ENCODE measurements at regions not wholly inside any gene's neighbourhood (a gene's known extent, or its start where the extent isn't known, plus 50 kb on each side); places are given as distances from the start of the nearest gene placed in this dataset.

DNA sequence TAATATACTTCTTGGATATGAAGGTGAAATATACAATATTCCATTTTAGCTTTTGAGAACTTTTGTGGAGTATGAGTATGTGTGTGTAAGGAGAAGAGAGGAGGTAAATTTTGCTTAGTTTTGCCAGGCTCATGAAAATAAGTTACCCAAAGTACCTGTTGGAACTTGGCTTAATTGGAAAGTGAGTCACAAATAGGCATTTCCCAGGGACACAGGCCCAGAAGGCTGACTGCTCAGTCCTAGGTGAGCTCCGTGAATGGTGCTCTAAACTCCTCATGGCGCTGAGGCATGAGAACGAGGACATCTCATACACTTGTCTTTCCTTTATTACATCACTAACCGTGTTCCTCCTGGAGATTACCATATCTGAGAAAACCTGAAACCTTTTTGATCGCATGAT lies 148.5 kb upstream of the RAB12 start:
- H3K4me1 ChIP-seq (ENCODE audit: control insufficient read depth in 4 of 4, insufficient read depth in 4 of 4, low read length in 3 of 4): no peaks in the 10 kb centered on the region
- no peaks in the 10 kb centered on the region for H3K36me3 ChIP-seq (ENCODE audit: control insufficient read depth in 4 of 4, insufficient read depth in 3 of 4, low read depth in 1 of 4, low read length in 3 of 4)
- TF ChIP-seq TAF1 (conservative IDR thresholded peaks at IDR 0.05): no peak
- TF ChIP-seq GABPA (IDR thresholded peaks at IDR 0.05 in 1 of 2, conservative IDR thresholded peaks at IDR 0.05 in 1 of 2): no peak
- TF ChIP-seq, protein P1, sequence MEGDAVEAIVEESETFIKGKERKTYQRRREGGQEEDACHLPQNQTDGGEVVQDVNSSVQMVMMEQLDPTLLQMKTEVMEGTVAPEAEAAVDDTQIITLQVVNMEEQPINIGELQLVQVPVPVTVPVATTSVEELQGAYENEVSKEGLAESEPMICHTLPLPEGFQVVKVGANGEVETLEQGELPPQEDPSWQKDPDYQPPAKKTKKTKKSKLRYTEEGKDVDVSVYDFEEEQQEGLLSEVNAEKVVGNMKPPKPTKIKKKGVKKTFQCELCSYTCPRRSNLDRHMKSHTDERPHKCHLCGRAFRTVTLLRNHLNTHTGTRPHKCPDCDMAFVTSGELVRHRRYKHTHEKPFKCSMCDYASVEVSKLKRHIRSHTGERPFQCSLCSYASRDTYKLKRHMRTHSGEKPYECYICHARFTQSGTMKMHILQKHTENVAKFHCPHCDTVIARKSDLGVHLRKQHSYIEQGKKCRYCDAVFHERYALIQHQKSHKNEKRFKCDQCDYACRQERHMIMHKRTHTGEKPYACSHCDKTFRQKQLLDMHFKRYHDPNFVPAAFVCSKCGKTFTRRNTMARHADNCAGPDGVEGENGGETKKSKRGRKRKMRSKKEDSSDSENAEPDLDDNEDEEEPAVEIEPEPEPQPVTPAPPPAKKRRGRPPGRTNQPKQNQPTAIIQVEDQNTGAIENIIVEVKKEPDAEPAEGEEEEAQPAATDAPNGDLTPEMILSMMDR (IDR thresholded peaks at IDR 0.05; ENCODE audit: low read depth, low read length, missing input control): no peak
- no peak for TF ChIP-seq JUND (IDR thresholded peaks at IDR 0.05)
- TF ChIP-seq HNF4A (conservative IDR thresholded peaks at IDR 0.05): no peak
- no peak for TF ChIP-seq FOXA2 (IDR thresholded peaks at IDR 0.05)
- no peak for TF ChIP-seq EGR1 (IDR thresholded peaks at IDR 0.05; ENCODE audit: low read depth in 2 of 2)
- TF ChIP-seq, protein P2, sequence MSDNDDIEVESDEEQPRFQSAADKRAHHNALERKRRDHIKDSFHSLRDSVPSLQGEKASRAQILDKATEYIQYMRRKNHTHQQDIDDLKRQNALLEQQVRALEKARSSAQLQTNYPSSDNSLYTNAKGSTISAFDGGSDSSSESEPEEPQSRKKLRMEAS (IDR thresholded peaks at IDR 0.05): no peak
- no peak for TF ChIP-seq FOXA1 (IDR thresholded peaks at IDR 0.05)
- TF ChIP-seq, protein P3, sequence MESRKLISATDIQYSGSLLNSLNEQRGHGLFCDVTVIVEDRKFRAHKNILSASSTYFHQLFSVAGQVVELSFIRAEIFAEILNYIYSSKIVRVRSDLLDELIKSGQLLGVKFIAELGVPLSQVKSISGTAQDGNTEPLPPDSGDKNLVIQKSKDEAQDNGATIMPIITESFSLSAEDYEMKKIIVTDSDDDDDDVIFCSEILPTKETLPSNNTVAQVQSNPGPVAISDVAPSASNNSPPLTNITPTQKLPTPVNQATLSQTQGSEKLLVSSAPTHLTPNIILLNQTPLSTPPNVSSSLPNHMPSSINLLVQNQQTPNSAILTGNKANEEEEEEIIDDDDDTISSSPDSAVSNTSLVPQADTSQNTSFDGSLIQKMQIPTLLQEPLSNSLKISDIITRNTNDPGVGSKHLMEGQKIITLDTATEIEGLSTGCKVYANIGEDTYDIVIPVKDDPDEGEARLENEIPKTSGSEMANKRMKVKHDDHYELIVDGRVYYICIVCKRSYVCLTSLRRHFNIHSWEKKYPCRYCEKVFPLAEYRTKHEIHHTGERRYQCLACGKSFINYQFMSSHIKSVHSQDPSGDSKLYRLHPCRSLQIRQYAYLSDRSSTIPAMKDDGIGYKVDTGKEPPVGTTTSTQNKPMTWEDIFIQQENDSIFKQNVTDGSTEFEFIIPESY (IDR thresholded peaks at IDR 0.05): no peak
- no peak for TF ChIP-seq RXRA (IDR thresholded peaks at IDR 0.05)
- TF ChIP-seq, protein P4, sequence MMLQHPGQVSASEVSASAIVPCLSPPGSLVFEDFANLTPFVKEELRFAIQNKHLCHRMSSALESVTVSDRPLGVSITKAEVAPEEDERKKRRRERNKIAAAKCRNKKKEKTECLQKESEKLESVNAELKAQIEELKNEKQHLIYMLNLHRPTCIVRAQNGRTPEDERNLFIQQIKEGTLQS (IDR thresholded peaks at IDR 0.05): no peak
- TF ChIP-seq NR2F2 (IDR thresholded peaks at IDR 0.05): no peak
- TF ChIP-seq YY1 (IDR thresholded peaks at IDR 0.05): no peak
- no peak for TF ChIP-seq SP1 (IDR thresholded peaks at IDR 0.05)
- TF ChIP-seq RAD21 (IDR thresholded peaks at IDR 0.05): no peak
- TF ChIP-seq, protein P5, sequence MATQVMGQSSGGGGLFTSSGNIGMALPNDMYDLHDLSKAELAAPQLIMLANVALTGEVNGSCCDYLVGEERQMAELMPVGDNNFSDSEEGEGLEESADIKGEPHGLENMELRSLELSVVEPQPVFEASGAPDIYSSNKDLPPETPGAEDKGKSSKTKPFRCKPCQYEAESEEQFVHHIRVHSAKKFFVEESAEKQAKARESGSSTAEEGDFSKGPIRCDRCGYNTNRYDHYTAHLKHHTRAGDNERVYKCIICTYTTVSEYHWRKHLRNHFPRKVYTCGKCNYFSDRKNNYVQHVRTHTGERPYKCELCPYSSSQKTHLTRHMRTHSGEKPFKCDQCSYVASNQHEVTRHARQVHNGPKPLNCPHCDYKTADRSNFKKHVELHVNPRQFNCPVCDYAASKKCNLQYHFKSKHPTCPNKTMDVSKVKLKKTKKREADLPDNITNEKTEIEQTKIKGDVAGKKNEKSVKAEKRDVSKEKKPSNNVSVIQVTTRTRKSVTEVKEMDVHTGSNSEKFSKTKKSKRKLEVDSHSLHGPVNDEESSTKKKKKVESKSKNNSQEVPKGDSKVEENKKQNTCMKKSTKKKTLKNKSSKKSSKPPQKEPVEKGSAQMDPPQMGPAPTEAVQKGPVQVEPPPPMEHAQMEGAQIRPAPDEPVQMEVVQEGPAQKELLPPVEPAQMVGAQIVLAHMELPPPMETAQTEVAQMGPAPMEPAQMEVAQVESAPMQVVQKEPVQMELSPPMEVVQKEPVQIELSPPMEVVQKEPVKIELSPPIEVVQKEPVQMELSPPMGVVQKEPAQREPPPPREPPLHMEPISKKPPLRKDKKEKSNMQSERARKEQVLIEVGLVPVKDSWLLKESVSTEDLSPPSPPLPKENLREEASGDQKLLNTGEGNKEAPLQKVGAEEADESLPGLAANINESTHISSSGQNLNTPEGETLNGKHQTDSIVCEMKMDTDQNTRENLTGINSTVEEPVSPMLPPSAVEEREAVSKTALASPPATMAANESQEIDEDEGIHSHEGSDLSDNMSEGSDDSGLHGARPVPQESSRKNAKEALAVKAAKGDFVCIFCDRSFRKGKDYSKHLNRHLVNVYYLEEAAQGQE (IDR thresholded peaks at IDR 0.05): no peak
- TF ChIP-seq HNF4G (IDR thresholded peaks at IDR 0.05): no peak
- no peak for DNase-seq (ENCODE audit: low spot score)
- no peaks in the 10 kb centered on the region for H3K9me3 ChIP-seq (ENCODE audit: control insufficient read depth in 4 of 4, low read length in 3 of 4)
- no peak overlapping the region for H3K9ac ChIP-seq (ENCODE audit: low read depth in 1 of 2, low read length in 2 of 2)
- H3K27me3 ChIP-seq (ENCODE audit: control insufficient read depth in 4 of 4, insufficient read depth in 4 of 4, low read length in 3 of 4): no peaks in the 10 kb centered on the region
- WGBS: 87% methylated on average over 5 of the region's 5 CpGs
- no peak overlapping the region for H3K27ac ChIP-seq (ENCODE audit: low read depth in 1 of 2, low read length in 2 of 2)
- H3K4me3 ChIP-seq (ENCODE audit: low read depth in 1 of 3, low read length in 3 of 3): no peak overlapping the region

Data from liver (tissue), 8 donors.